Ammon's horn (tissue), 1 donor: ENCODE measurements at regions not wholly inside any gene's neighbourhood (a gene's known extent, or its start where the extent isn't known, plus 50 kb on each side); places are given as distances from the start of the nearest gene placed in this dataset.

Experiments
- DNase-seq: peaks from one replicate; pipeline ENCODE4 v3.0.0-alpha.2; 2016; ENCODE audit warnings: low spot score

DNA sequence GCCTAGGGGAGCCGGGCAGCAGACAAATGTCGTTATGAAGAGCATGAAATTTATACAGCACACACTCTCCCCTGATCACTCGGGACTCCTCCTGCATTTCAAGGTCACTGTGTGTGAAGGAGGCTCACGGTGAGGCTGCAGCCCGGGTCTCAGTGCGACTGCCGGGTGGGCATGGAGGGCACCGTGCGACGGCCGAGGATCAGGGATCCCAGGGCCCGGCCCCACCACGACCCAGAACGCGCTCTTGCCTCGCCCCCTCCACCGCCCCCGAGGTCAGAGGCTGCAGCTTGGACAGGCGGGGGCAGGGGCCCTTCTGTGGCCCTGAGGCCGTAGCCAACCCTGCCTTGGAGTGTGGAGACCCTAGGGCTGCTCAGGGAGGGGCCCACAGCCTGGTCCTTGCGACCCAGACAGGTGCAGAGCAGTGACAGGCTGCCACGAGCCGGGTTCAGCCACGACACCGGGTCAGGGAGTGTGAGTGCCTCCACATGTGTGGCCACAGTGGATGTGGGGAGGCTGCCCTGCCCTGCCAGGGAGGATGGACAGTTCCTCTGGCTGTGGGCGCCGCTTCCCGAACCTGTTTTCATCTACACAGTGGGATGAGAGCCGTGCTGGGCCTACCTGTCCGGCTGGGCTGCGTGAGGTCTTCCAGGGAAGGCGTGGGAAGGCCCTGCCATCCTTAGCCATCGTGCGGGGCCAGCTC lies 89.3 kb upstream of the NKX1-1 start:
- DNase-seq, result no peak

DNA sequence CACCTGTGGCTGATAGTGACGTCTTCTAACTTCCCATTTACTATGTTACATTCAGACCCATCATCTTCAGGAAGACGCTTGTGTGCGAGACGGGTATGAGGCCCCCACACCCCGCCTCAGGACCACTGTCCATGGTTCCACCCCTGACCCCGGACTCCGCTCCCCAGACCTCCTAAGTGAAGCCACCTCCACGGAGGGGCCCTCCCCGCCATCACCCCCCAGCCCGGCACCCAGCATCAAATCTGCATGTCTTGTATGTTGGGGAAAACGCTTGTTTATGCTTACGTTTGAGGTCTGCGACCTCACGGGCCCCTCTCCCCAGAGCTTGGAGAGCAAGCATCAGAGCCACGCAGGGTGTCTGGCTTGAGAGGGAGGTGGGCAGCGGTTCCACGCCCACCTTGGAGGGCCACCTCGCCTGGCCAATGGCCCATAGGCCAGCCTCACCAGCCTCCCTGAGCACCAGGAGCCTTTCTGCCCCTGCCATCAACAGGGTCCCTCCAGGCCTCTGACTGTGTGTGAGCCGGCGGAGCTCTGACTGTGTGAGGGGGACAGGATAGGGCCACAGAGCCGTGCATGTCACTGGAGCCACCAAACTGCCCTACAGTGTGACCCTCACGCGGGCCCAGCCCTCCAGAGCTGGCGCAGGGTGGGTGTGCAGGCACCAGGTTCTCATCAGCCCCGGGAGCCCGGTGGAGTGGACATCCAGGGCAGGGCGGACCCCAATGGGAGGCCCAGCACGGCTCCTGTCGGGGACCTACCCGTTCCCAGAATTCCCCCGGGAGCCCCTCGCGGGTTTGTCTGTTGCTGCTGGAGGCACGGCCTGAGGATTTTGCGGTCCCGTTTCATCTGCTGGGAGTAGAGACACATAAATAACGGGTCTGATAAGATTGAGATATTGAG lies 88.4 kb upstream of the NKX1-1 start:
- DNase-seq, result no peak

DNA sequence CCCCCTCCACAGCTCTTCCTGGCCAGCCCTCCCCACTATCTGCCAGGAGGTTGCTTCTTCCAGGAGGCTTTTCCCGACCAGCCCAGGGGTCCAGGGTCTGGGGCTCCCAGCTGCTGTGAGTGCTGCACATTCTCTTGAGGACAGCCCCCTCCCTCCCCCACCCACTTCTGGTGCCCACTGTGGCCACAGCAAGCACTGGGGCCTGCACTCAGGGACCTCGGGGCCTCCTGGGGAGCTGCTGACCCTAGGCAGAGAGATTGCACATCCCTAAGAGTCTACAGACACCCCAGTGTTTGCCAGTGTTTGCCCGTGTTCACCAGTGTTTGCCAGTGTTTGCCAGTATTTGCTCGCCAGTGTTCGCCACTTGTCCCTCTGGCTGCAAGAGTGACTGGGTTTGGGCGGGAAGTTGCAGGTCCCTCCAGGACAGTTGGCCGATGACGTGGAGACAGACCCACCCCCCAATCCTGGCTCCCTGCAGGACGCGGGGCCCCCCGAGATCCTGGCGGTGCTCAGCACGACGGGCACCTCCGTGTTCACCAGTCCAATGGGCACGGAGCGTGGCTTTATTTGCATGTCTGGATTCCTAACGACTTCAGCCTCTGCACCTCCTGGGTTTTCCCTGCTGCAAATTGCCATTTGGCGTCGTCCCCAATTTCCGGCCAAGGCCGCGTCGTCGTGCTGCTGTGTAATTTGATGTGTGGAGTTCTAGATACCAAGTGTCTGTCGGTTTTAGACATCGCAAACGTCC lies 87.5 kb upstream of the NKX1-1 start:
- DNase-seq, result no peak

DNA sequence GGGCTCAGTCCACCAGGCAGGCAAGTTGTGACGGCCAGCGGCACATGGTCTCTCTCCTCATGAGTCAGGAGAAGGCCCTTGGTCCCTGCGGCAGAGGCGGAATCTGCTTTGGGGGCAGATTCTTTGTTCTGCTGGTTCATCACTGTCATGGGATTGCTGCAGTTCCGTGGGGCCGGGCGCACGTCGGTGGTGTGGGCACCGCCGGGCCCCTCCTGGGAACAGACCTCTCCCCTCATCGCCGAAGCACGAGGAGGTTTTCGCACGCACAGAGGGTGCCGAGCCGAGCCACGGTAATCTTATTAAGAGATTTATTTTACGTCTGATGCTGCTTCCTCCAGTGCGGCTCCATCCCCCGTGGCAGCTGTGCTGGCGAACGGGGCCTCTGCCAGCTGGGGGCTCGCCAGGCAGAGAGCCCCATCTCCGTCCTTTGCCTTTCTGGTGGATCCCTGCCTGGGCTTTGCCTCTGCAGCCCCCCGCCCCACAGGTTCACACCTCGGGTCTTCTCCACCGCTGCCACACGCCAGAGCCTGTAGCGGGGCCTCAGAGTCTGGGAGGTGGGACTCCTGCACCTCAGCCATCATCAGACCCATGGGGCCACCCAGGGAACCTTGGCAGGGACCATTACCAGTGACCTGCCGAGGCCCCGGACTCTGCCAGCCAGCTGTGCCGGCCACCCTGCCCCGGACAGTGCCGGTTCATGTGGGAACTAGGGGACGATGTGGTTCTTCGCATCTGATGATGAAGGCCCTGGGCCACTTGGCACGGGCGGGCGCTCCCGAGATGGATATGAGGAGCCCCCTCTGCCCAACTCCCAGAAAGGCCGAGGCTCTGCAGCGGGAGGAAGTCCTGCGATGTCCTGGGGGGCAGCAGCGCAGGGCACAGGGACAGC lies 86.7 kb upstream of the NKX1-1 start:
- DNase-seq, result no peak

DNA sequence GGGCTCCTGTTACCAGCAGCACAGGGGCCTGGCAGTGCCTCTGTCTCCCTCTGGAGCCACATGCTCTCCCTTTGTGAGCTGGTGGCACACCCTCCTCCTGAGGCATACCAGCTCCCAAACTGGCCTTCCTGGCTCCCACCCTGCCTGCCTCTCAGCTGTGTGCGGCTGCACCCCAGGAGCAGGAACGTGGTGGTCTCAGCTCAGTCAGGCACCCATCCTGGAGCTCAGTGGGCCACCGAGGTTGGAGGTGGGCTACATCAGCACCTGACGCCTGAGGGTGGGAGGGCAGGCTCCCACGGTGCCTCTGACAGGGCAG lies 85.9 kb upstream of the NKX1-1 start:
- no peak for DNase-seq

DNA sequence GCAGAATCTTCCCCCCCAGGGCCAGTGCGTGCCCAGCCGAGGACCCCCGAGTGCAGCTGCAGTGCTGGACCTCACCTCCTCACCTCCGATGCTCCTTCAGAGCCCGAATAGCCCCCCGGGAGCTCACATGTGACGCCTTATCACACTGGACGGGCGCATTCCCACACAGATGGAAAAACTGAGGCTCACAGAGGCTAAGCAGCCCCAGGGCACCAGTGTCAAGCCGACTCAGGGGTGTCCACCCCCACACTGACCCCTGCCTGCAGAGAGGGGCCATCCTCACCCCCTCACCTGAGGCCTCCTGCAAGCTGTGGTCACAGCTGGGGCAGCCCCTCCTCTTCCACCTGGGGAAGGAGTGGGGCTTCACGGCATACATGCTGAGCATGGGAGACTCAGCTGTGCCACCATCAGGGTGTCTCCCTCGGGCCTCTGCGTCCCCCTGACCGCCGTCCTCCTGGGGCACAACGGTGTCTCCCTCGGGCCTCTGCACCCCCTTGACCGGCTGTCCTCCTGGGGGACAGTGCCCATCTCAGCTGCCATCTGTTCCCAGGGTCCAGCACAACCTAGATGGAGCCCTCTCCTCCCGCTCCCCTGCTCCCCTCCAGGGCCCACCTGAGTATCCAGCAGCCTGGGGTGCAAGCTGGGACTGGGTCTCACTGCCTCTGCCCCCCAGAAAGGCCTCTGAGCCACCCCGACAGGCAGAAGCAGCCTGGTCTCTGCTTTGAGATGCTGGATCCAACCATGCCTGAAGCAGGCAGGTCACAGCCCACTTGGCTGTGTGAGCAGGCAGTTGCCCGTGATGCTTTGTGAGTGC lies 85.3 kb upstream of the NKX1-1 start:
- no peak for DNase-seq

DNA sequence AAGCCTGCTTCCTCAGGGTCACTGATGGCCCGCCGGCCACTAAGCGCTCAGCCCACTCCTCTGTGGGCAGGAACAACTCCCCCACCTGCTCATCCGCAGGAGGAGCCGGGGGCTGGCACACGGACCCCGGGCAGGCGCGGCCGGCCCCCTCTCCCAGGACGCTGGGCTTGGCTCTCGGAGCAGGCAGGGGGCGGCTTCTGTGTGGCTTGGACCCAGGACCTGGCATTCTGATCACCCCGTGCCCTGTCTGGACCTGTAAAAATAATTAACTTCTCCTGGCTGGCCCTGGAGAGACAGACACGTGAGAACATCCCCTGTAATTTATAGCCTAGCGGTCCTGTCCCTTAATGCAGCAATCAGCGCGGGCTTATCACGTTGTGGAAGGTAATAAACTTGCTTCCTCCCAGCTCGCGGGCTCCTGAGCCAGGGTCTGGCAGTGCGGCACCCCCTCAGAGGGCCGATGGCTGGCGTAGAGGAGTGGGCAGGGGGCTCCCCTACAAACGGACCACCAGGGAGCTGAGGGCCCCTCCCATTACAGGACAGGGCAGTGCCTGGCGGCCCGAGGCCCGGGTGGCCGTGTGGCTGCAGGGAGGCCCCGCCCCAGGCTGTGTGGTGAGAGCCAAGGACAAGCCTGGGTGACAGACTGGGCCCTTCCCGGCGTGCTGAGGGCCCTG lies 84.5 kb upstream of the NKX1-1 start:
- DNase-seq, result no peak

DNA sequence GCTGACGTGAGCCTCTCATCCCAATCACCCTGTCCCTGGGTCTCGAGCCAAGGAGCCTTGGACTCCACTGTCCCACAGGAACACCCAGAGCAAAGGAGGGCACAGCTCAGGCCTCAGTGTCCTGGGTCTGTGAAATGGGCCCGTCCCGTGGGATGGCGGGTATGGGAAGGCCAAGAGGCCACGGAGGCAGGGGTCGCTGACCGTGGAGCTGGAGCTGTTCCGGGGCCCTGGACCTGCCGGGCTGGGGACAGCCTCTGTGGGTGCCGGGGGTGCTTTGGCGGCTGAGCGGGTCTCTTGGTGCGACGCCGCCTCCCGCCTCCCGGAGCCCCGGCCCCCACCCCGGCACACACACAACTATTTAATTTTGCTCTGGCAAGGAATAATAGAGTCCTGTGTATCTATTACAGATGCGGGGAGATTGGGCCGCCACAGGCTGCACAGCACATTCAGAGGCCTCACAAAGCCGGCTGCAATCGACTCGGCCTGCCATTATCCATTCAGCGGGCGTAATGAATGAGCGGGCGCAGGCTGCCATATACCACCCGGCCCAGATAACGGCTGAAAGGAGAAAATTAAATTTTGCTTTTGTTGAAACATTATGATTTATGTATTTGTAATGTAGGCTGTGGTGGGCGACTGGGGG lies 83.9 kb upstream of the NKX1-1 start:
- DNase-seq, result no peak

DNA sequence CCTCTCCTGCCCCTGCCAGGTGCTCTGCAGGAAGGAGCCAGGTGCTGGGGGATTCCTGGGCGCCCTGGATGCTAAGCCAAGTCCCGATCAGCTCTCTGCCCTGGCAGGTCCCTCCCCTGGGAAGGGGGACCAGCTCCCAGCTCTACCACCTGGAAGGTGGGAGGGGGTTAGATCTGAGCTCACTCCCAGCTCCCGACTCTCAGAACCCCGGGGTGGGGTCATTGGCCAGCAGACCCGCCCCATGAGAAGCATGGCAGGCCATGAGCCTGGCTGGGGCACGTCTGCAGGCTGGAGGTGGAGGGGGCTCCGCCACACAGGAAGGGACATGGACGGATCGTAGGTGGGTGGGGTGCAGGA lies 83.4 kb upstream of the NKX1-1 start:
- DNase-seq, result no peak

DNA sequence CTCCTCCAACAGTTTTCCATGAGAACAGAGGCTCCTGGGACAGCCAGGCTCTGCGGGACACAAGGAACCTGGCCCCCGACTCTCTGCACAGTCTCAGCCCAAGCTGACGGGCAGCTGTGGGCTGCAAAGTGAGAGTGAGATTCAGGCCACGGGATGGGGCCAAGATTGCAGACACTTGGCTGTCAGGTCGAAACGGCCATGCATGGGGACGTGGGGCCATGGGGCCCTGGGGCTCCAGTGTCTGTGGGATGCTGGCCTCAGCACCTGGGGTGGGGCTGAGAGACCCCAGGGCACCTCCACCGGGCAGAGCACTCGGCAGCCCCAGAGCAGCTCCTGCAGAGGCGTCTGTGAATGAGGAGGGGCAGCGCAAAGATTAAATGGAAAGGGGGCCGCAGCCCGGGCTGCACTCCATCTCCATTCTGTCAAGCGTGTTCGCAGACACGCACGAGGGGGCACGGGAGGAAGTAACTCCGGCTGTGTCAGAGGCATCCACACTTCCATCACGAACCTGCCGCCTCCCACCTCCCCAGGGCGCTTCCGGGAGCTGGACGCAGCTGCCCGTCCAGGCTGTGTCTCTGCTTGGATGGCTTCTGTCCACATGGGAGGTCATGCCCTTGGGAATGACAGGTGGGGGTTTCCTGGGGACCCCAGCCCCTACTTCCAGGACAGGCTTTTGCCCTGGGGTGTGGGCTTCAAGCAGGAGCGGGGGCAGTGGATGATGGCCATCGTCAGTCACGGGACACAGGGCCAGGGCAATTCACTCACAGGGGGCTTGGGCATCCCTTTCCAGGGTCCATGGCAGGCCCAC lies 82.8 kb upstream of the NKX1-1 start:
- DNase-seq, result no peak

DNA sequence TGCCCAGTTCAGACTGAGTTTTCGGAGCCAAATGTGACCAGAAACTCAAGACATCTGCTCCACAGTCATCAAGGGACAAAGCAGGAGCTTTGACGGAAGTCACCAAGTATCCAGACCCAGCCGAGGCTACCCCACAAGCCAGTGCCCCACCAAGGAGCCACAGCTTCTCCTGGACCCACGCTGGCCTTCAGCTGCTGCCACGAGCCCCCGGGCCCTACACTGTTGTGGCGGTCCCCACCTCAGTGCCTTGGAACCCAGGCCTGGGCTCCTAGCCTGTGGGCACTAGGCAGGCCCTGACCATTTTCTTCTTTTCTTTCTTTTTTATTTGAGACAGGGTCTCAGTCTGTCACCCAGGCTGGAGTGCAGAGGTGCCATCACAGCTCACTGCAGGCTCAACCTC lies 82.1 kb upstream of the NKX1-1 start:
- no peak for DNase-seq

DNA sequence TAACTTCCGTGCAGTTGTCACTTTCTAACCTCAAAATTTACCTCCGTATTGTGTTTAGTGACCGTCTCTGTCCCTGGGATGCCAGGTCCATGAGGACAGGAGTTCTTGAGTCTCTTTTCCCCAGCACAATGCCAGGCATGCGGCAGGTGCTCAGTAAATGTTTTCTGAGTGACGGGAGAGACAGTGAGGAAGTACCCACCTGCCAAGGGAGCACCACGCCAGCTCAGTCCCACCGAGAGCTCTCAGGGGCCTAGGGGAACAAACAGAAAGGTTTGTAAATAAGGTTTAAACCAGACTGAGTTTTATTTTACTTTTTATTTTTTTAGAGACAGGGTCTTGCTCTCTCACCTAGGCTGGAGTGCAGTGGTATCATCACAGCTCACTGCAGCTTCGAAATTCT lies 81.5 kb upstream of the NKX1-1 start:
- DNase-seq, result no peak

DNA sequence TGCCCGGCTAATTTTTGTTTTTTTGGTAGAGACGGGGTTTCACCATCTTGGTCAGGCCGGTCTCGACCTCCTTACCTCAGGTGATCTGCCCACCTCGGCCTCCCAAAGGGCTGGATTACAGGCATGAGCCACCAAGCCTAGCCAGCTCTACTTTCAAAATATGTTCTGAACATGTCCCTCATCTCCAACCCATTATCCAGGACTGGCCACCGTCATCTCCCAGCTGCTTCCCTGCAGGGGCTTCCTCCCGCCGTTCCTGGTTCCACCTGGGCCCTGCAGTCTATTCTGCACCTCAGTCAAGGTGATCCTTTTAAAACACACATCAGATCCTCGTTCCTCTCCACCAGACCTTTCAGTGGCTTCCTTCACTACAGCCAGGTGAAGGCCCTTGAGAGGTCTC lies 80.9 kb upstream of the NKX1-1 start:
- DNase-seq, result no peak

DNA sequence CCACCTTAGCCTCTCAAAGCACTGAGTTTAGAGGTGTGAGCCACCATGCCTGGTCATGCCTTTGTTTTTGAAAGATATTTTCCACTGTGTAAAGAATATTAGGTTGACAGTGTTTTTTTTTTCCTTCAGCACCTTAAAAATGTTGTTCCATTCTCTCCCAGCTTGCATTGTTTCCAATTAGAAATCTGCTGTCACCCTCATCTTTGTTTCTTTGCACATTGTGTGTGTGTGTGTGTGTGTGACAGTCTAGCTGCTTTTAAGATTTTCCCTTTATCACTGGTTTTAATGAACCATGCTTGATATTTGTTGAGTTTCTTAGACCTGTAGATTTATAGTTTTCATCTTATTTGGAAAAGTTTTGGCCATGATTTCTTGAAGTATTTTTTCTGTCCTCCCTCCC lies 79.0 kb upstream of the NKX1-1 start:
- no peak for DNase-seq

DNA sequence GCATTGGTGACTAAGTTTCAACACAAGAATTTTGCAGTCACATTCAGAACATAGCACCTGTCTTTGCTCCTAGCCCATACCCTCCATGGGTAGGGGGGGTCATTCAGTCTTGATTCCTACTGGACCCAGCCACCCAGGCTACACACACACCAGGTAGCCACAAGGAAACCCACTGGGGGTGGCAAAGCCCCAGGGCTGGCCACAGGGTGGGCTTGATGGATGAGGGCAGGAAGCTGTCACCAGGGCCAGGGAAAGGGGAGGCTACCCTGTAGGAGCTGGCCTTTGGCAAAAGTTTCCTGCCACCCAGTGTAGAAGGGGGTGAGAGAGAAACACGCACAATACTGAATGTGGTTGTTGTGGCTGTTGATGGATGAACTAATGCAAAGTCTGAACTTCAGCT lies 74.5 kb upstream of the NKX1-1 start:
- no peak for DNase-seq

DNA sequence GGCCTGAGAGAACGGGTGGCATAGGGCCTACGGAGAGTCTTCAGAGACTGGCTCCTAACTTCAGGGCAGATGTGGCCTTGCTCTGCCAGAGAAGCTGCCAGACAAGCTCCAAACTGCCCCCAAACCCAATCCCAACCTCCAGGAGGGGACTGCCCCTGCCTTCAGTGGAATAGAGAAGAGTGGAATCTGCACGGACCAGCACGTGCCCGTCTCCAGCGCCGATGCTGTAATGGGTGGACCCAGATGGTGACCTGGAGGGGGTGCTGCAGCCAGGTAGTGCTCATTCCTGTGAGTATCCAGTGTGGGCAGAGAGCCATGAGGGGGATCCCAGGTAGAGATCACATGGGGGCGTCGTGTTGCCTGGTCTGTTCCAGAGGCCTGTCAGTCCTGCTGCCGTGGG lies 73.2 kb upstream of the NKX1-1 start:
- DNase-seq, result no peak

DNA sequence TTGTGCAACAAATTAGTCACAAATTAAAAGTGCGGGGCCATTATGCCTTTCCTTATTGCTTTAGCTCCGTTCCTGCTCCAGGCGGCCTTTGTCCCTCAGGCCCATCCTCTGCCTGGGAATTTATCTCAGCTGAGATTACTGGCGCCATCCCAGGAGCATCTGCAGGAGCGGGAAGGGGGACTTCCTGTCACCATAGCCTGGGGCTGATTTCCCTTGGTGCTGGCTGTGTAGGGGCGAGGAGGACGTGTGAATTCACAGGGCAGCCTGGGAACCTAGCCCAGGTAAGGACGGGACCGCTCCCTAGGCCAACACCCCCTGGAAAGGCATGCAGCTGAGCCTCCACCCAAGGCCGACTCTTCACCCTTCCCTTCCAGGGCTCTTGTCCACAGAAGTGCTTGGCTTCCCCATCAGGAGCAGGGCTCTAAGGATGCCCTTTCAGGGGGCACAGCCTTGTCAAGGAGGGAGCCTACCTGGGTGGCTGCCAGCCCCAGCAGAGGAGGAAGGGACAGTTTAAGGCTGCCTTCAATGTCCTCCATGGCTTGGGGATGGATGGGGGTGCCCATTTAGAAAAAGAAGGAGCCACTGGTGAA lies 72.6 kb upstream of the NKX1-1 start:
- no peak for DNase-seq

DNA sequence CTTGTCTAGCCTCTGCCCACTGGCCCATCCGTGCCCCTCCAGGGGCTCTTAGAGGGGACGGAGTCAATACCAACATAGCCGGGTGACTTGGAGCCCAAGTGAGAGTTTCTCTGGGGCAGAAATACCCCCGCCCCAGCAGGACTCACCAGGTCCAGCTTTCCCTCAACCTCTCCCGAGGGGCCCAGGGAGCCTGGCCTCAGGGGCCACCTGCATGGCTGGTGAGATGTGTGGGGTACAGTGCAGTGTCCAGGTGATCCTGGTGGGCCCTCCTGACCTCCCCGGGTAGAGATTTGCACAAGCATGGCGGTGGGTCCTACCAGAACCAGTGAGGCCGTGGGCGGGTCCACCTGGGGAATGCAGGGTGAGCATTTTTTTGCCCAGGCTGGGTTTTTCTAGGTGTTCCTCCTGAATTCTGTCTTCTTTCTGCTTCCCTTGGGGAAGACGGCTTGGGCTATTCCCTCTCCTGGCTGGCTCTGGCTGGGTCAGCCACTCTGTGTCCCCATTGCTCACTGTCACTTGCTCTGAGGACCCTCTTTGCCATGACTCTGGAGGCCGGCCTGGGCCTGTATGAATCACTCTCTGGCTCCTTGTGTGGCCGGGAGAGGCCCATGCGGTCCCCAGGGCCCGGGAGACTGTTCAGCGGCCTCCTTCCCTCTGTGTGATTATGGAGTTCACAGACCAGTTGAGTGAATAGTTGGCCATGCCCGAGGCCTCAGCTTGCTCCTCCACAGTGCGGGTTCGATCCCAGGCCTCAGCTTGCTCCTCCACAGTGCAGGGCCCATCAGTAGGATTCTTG lies 71.0 kb upstream of the NKX1-1 start:
- no peak for DNase-seq
